Ishikawa (cell line): ENCODE measurements at regions not wholly inside any gene's neighbourhood (a gene's known extent, or its start where the extent isn't known, plus 50 kb on each side); places are given as distances from the start of the nearest gene placed in this dataset.

Experiments
- CEBPB ChIP-seq: IDR thresholded peaks from 2 replicates; pipeline ENCODE4 v1.6.1; 2012
- CREB1 ChIP-seq: IDR thresholded peaks from 2 replicates; pipeline ENCODE4 v1.6.1; 2012; ENCODE audit warnings: low read depth
- EGR1 ChIP-seq: IDR thresholded peaks from 2 replicates; pipeline ENCODE4 v1.6.1; 2012
- EP300 ChIP-seq: IDR thresholded peaks from 2 replicates; pipeline ENCODE4 v1.6.1; 2012; ENCODE audit warnings: borderline replicate concordance
- FOXM1 ChIP-seq: IDR thresholded peaks from 2 replicates; pipeline ENCODE4 v1.6.1; 2012; ENCODE audit warnings: low read depth, borderline replicate concordance
- MAX ChIP-seq: IDR thresholded peaks from 2 replicates; pipeline ENCODE4 v1.6.1; 2012
- RAD21 ChIP-seq: IDR thresholded peaks from 2 replicates; pipeline ENCODE4 v1.6.1; 2012; ENCODE audit warnings: low read depth
- REST ChIP-seq: IDR thresholded peaks from 2 replicates; pipeline ENCODE4 v1.6.1; 2012; ENCODE audit warnings: low read depth, mild to moderate bottlenecking
- TAF1 ChIP-seq: IDR thresholded peaks from 2 replicates; pipeline ENCODE4 v1.6.1; 2012; ENCODE audit warnings: low read depth, mild to moderate bottlenecking
- TCF12 ChIP-seq: IDR thresholded peaks from 2 replicates; pipeline ENCODE4 v1.6.1; 2012; ENCODE audit warnings: low read depth
- YY1 ChIP-seq: IDR thresholded peaks from 2 replicates; pipeline ENCODE4 v1.6.1; 2012; ENCODE audit warnings: low read depth
- ZBTB7A ChIP-seq: IDR thresholded peaks from 2 replicates; pipeline ENCODE4 v1.6.1; 2012; ENCODE audit warnings: low read depth
- TF ChIP-seq, protein P1 (sequence below): IDR thresholded peaks from 2 replicates; pipeline ENCODE4 v1.6.1; 2012

- no peak for TF ChIP-seq REST
- TF ChIP-seq RAD21: no peak
- no peak for TF ChIP-seq EGR1
- no peak for TF ChIP-seq EP300
- no peak for TF ChIP-seq CEBPB
- TF ChIP-seq, protein P1, sequence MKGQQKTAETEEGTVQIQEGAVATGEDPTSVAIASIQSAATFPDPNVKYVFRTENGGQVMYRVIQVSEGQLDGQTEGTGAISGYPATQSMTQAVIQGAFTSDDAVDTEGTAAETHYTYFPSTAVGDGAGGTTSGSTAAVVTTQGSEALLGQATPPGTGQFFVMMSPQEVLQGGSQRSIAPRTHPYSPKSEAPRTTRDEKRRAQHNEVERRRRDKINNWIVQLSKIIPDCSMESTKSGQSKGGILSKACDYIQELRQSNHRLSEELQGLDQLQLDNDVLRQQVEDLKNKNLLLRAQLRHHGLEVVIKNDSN: no peak
- TF ChIP-seq FOXM1: no peak
- TF ChIP-seq CREB1: no peak
- no peak for TF ChIP-seq TCF12
- no peak for TF ChIP-seq YY1
- TF ChIP-seq MAX: no peak
- TF ChIP-seq ZBTB7A: no peak
- no peak for TF ChIP-seq TAF1
Observed at GRCh38 chr3:41094351-41094750, 105.0 kb upstream of the CTNNB1 start.
